ENCODE measurements at regions not wholly inside any gene's neighbourhood (a gene's known extent, or its start where the extent isn't known, plus 50 kb on each side); places are given as distances from the start of the nearest gene placed in this dataset.

GRCh38 chr11:19366992-19367709 lies 126.4 kb upstream of the E2F8 start:
- Histone ChIP-seq H3K27ac (ENCODE audit: low read depth, low read length) (no peak overlapping the region), H3K79me2 (ENCODE audit: control insufficient read depth in 1 of 2, insufficient read depth in 2 of 2, low read length in 2 of 2) (no peaks in the 10 kb centered on the region), H2BK5ac (ENCODE audit: low read depth, low read length) (no peak overlapping the region), H4K5ac (ENCODE audit: insufficient read length, low read depth, low read length) (no peak overlapping the region), H3K18ac (ENCODE audit: extremely low read depth, low read length) (no peak overlapping the region), H3K4me2 (ENCODE audit: insufficient read depth in 1 of 2, low read depth in 2 of 2, low read length in 2 of 2) (no peak overlapping the region), H4K91ac (replicated peaks; ENCODE audit: insufficient read length, low read length) (no peak overlapping the region), H2BK20ac (ENCODE audit: low read length) (no peak overlapping the region), H3K4me1 (replicated peaks in 1 of 4; ENCODE audit: control insufficient read depth in 3 of 4, insufficient read depth in 4 of 4, low read length in 3 of 4) (peaks cover 0 to 3% (median 2%) of the 10 kb centered on the region in 4 experiments; a peak in 4 of 7 replicates), H2AFZ (ENCODE audit: low read length) (no peak overlapping the region), H2BK12ac (ENCODE audit: low read depth, low read length) (no peak overlapping the region), H3K36me3 (ENCODE audit: control insufficient read depth in 2 of 4, insufficient read depth in 4 of 4, low read length in 3 of 4) (no peaks in the 10 kb centered on the region), H3K23me2 (ENCODE audit: low read depth, low read length) (no peaks in the 10 kb centered on the region), H2BK120ac (replicated peaks; ENCODE audit: low read depth, low read length) (no peak overlapping the region), H3K79me1 (ENCODE audit: low read depth, low read length) (no peaks in the 10 kb centered on the region), H3K27me3 (replicated peaks in 1 of 4; ENCODE audit: control insufficient read depth in 3 of 4, extremely low read depth in 1 of 4, insufficient read depth in 3 of 4, low read length in 3 of 4) (no peaks in the 10 kb centered on the region), H3K56ac (replicated peaks; ENCODE audit: insufficient read length, low read depth, low read length) (no peak overlapping the region), H4K8ac (ENCODE audit: extremely low read depth, insufficient read depth, low read length) (no peak overlapping the region), H4K20me1 (replicated peaks in 1 of 2; ENCODE audit: control insufficient read depth in 1 of 2, insufficient read depth in 2 of 2, low read length in 2 of 2) (no peaks in the 10 kb centered on the region), H3K23ac (ENCODE audit: insufficient read length) (no peak overlapping the region), H3K4me3 (ENCODE audit: extremely low read depth in 1 of 4, insufficient read depth in 2 of 4, low read depth in 3 of 4, low read length in 4 of 4) (no peak overlapping the region), H3K14ac (ENCODE audit: insufficient read length) (no peak overlapping the region), H3K4ac (replicated peaks; ENCODE audit: insufficient read length, low read depth, low read length) (no peak overlapping the region), H2BK15ac (ENCODE audit: low read length) (no peak overlapping the region), H2AK5ac (ENCODE audit: low read depth, low read length) (no peak overlapping the region), H3K9ac (replicated peaks in 1 of 4; ENCODE audit: extremely low read depth in 1 of 4, low read depth in 3 of 4, low read length in 3 of 4) (no peak overlapping the region), H3K9me3 (ENCODE audit: insufficient read depth in 2 of 2, low read depth in 1 of 2, low read length in 1 of 2) (no peaks in the 10 kb centered on the region)
- CTCF ChIA-PET (ENCODE audit: partially characterized antibody), result interaction anchor here (0.6 to 1.3 kb wide), 6 partner anchors 10 to 548 kb away, joined by 3 to 6 read pairs (median 4); no protein-coding TSS in a partner anchor
- FAIRE-seq (no peak), DNase-seq (ENCODE audit: low read depth in 1 of 2, low spot score in 2 of 2) (no peak)
- WGBS, 2 experiments (ENCODE audit: extremely low coverage in 1 of 2, insufficient coverage in 1 of 2, insufficient read length in 1 of 2, insufficient replicate concordance in 2 of 2, low coverage in 1 of 2, low lambda C conversion rate in 2 of 2, missing lambda C conversion rate in 1 of 2), result 92% methylated on average over 2 of the region's 2 CpGs; no CpG with 5 or more reads in 1 of the 2 experiments
- no peak for TF ChIP-seq GABPA (IDR thresholded peaks at IDR 0.05; ENCODE audit: borderline replicate concordance, insufficient read depth, low read length)
- TF ChIP-seq FOSL1 (IDR thresholded peaks at IDR 0.05; ENCODE audit: insufficient read depth, low read depth, low read length), result no peak
- TF ChIP-seq POLR2AphosphoS5 (IDR thresholded peaks at IDR 0.05; ENCODE audit: low read depth, low read length), result no peak
- TF ChIP-seq MAFK (IDR thresholded peaks at IDR 0.05; ENCODE audit: low read depth, low read length), result no peak
- TF ChIP-seq, protein P1, sequence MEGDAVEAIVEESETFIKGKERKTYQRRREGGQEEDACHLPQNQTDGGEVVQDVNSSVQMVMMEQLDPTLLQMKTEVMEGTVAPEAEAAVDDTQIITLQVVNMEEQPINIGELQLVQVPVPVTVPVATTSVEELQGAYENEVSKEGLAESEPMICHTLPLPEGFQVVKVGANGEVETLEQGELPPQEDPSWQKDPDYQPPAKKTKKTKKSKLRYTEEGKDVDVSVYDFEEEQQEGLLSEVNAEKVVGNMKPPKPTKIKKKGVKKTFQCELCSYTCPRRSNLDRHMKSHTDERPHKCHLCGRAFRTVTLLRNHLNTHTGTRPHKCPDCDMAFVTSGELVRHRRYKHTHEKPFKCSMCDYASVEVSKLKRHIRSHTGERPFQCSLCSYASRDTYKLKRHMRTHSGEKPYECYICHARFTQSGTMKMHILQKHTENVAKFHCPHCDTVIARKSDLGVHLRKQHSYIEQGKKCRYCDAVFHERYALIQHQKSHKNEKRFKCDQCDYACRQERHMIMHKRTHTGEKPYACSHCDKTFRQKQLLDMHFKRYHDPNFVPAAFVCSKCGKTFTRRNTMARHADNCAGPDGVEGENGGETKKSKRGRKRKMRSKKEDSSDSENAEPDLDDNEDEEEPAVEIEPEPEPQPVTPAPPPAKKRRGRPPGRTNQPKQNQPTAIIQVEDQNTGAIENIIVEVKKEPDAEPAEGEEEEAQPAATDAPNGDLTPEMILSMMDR (IDR thresholded peaks at IDR 0.05; ENCODE audit: control extremely low read depth in 1 of 3, insufficient read depth in 1 of 3, low read depth in 1 of 3, low read length in 3 of 3), result no peak
- no peak for TF ChIP-seq TAF1 (IDR thresholded peaks at IDR 0.05; ENCODE audit: low read depth, low read length)
- POLR2A ChIA-PET (ENCODE audit: partially characterized antibody), result no interaction called here
